Astrocyte of the spinal cord (primary cell): ENCODE measurements at regions not wholly inside any gene's neighbourhood (a gene's known extent, or its start where the extent isn't known, plus 50 kb on each side); places are given as distances from the start of the nearest gene placed in this dataset.
A peak's percentile ranks its signal among the peaks of the same experiment; 100 is the strongest.

Experiments used
- DNase-seq: peaks from one replicate; pipeline ENCODE4 v3.0.0; 2011; ENCODE audit warnings: low read depth, low spot score
- H3K4me3 ChIP-seq: 2 replicates; pipeline ENCODE4 v1.5.1; 2011; ENCODE audit warnings: low read depth, mild to moderate bottlenecking, low read length, moderate library complexity
- in situ Hi-C: cut with HindIII; loops from 2 replicates; pipeline ENCODE4 v1.10.0; 2017; ENCODE audit warnings: low sequenced_read_pairs
- TF ChIP-seq, protein P1 (sequence below): IDR thresholded peaks from 2 replicates; pipeline ENCODE4 v1.5.1; 2012; ENCODE audit warnings: low read depth, mild to moderate bottlenecking, low read length, inconsistent platforms

DNA sequence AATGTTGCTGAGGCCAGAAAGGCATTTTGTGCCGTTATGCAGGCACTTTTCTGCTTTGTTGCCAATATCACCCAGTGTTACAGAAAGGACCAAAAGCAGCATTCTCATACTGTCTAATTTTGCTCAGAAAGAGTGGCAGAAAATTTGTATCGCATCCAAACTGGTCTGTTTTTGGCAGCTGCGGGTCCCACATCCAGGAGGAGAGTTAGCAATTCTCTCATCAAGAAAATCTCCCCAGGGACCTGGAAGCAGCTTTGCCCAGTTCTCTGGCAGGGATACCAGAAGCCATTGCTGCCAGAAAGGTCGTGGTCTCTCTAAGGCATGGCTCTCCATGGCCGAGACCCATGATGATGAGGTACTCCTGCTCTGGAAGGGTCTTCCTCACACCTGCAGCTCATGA, 489.2 kb upstream of the ZMIZ1 start:
- TF ChIP-seq, protein P1, sequence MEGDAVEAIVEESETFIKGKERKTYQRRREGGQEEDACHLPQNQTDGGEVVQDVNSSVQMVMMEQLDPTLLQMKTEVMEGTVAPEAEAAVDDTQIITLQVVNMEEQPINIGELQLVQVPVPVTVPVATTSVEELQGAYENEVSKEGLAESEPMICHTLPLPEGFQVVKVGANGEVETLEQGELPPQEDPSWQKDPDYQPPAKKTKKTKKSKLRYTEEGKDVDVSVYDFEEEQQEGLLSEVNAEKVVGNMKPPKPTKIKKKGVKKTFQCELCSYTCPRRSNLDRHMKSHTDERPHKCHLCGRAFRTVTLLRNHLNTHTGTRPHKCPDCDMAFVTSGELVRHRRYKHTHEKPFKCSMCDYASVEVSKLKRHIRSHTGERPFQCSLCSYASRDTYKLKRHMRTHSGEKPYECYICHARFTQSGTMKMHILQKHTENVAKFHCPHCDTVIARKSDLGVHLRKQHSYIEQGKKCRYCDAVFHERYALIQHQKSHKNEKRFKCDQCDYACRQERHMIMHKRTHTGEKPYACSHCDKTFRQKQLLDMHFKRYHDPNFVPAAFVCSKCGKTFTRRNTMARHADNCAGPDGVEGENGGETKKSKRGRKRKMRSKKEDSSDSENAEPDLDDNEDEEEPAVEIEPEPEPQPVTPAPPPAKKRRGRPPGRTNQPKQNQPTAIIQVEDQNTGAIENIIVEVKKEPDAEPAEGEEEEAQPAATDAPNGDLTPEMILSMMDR = no peak
- DNase-seq = no peak
- H3K4me3 ChIP-seq = no peak overlapping the region
- in situ Hi-C loops = no loop called here

DNA sequence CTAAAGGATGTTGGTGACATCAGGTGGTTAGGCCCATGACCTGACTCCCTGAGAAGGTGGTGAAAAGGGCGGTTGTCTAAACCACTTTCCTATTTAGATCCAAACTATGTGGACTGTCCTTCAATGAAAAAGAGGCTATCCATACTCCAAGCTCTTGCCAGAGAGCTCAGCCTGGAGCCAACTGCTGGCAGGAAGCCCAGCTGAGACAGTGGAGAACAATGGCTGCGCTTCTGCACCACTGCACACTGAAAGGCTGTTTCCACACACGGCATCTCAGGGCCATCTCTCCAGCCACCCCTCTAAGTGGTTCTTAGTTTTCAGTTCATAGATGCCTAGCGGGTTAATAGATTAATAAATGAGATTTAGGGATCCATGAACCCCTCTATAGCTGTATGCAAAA, 488.8 kb upstream of the ZMIZ1 start:
- TF ChIP-seq, protein P1 = no peak
- in situ Hi-C loops = no loop called here
- no peak overlapping the region for H3K4me3 ChIP-seq
- DNase-seq = peak; percentile 59

DNA sequence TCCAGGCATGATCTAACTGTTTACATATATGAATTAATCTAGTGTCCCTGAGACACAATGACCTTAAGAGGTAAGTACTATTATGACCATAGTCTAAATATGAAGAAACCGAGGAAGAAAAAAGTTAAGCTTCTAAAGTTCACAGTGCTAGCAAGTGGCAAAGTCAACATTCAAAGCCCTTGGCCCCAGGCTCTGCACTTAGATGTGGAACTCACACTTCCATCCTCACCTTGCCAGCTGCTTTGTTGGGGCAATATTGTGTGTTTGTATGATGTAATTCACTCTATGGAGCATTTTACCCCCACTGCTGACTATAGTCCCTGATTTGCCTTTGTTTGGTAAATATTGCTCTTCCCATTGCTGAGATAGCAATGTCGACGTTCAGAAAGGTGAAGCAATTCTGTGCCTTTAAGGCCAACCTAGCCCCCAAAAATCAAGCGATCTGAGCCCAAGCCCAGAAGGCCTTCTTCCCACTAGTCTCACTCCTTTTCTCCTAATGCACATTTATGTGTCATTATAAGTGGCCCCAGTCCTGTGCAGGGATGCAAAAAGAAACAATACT, 487.6 kb upstream of the ZMIZ1 start:
- in situ Hi-C loops = no loop called here
- TF ChIP-seq, protein P1 = no peak
- DNase-seq = no peak
- no peak overlapping the region for H3K4me3 ChIP-seq

DNA sequence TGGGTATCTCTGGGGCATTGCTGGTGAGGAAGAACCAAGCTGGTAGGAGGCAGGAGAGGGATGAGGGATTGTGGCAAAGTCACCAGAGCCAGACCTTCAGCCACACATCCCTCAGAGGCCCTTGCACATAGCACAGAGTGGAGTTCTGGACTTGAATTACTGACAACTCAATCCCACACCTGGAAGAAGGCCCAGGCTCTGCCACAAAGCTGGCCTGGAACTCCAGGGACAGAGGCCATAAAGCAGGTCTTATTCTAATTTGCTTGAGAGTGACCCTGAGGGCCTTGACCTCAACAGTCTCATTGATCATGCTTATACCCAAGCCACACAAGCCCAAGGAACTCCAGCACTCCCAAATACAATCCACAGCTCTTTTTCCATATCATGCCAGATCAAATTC, 486.2 kb upstream of the ZMIZ1 start:
- in situ Hi-C loops = no loop called here
- no peak overlapping the region for H3K4me3 ChIP-seq
- no peak for DNase-seq
- TF ChIP-seq, protein P1 = no peak

DNA sequence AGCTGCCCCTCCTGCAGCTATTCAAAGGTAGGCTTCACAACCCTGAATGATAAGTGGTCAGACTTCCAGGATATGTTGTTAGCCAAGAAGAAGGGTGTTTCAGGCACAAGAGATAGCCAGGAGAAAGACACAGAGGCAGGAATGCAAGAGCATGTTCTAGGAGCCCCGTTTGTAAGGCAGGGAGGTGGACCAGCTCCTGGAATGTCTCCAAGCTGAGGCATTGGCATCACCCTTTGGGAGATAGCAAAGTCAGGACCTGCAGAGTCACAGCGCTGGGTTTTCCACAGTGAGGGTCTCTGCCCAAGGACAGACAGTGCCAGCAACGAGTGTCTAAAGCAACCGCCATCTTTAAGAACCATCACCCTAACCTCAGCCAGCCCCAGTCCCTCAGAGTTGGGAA, 484.5 kb upstream of the ZMIZ1 start:
- no peak overlapping the region for H3K4me3 ChIP-seq
- TF ChIP-seq, protein P1 = no peak
- in situ Hi-C loops = no loop called here

DNA sequence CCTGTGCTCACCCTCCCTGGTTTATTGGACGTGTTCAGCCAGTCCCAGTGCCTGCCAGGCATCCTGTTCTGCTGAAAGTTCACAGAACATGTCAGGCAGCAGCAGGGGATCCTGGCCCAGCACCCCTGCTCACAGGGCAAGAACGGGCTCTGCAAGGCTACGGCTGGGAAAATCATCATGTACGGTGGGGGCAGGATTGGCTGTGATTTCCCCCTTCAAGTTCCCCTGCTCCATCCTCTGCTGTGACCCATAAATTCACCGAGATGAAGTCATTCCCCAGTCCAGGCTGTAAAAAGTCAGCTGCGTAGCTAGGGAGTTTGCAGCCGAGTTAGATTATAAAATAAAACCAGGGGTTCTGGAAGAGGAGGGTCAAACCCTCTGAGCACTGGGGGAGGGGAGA, 484.1 kb upstream of the ZMIZ1 start:
- no peak overlapping the region for H3K4me3 ChIP-seq
- no peak for DNase-seq
- in situ Hi-C loops = no loop called here
- TF ChIP-seq, protein P1 = no peak

More for the DNA sequence above, 484.5 kb upstream of the ZMIZ1 start:
- no peak for DNase-seq

DNA sequence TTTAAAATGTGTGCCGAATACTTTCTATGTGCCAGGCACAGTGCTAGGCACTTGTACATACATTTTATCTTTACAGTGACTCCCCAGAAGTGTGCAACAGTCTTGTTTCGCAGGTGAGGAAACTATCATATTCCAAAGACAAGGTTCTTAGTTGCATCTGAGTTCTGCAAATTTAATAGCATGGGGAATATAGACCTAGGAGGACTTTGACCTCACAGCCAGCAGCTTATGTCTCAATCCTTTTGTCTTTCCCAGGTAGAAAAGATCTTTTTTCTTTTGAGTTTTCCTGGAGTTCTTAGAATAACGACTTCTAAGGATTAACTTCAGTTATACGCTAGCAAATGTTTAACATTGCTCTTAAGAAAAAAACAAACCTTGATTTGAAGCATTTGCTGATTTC, 482.8 kb upstream of the ZMIZ1 start:
- TF ChIP-seq, protein P1 = no peak
- in situ Hi-C loops = no loop called here

More for the DNA sequence above, 482.8 kb upstream of the ZMIZ1 start:
- H3K4me3 ChIP-seq = no peak overlapping the region
- no peak for DNase-seq
